IPS DF 6.9 (cell line): ENCODE measurements at regions not wholly inside any gene's neighbourhood (a gene's known extent, or its start where the extent isn't known, plus 50 kb on each side); places are given as distances from the start of the nearest gene placed in this dataset.

Experiments used
- DNase-seq: peaks from one replicate; pipeline ENCODE4 v3.0.0-alpha.2; 2013; ENCODE audit warnings: low read depth, low spot score
- H3K27ac ChIP-seq: one replicate; pipeline ENCODE4 v1.5.1; 2013; ENCODE audit warnings: low read length, control low read depth
- H3K27me3 ChIP-seq: 2 replicates; pipeline ENCODE4 v1.6.1; 2013; ENCODE audit warnings: mild to moderate bottlenecking, low read length; ENCODE audit not compliant: control insufficient read depth, insufficient read depth
- H3K36me3 ChIP-seq: 2 replicates; pipeline ENCODE4 v1.6.1; 2013; ENCODE audit warnings: low read length; ENCODE audit not compliant: control insufficient read depth, insufficient read depth
- H3K4me1 ChIP-seq: 2 replicates; pipeline ENCODE4 v1.6.1; 2013; ENCODE audit warnings: low read length; ENCODE audit not compliant: control insufficient read depth, insufficient read depth
- H3K4me3 ChIP-seq: 2 replicates; pipeline ENCODE4 v1.5.1; 2013; ENCODE audit warnings: mild to moderate bottlenecking, low read length
- H3K9me3 ChIP-seq: 2 replicates; pipeline ENCODE4 v1.6.1; 2013; ENCODE audit warnings: low read length, inconsistent platforms; ENCODE audit not compliant: control insufficient read depth, insufficient read depth
- WGBS: extraction: QIAGEN DNeasy Blood & Tissue Kit; methylation state at CpG from one replicate; pipeline ENCODE4 v1.1.7; 2013; ENCODE audit warnings: mixed read lengths, missing lambda C conversion rate; ENCODE audit not compliant: insufficient read length, insufficient coverage; 5-methylcytosine and 5-hydroxymethylcytosine counted together

GRCh38 chr11:33585586-33586209, 114.9 kb downstream of the C11orf91 start:
- no CpG with 5 or more reads among the region's 6 CpGs for WGBS

GRCh38 chr11:33582636-33583325, 117.8 kb downstream of the C11orf91 start:
- Histone ChIP-seq H3K4me1 (no peaks in the 10 kb centered on the region), H3K4me3 (no peak overlapping the region), H3K27ac (no peak overlapping the region), H3K36me3 (no peaks in the 10 kb centered on the region), H3K9me3 (no peaks in the 10 kb centered on the region; the same call in 1 of the 2 replicates), H3K27me3 (no peaks in the 10 kb centered on the region; the same call in 1 of the 2 replicates)
- WGBS = no CpG with 5 or more reads among the region's 4 CpGs
- no peak for DNase-seq

More at GRCh38 chr11:33585586-33586209, 114.9 kb downstream of the C11orf91 start:
- no peak for DNase-seq
- Histone ChIP-seq H3K27me3 (no peaks in the 10 kb centered on the region), H3K27ac (no peak overlapping the region), H3K4me1 (no peaks in the 10 kb centered on the region), H3K4me3 (no peak overlapping the region), H3K36me3 (no peaks in the 10 kb centered on the region), H3K9me3 (no peaks in the 10 kb centered on the region)

- no peak for DNase-seq
- Histone ChIP-seq H3K36me3 (no peaks in the 10 kb centered on the region), H3K4me3 (no peak overlapping the region), H3K27ac (no peak overlapping the region), H3K9me3 (no peaks in the 10 kb centered on the region; the same call in 1 of the 2 replicates), H3K27me3 (no peaks in the 10 kb centered on the region; the same call in 1 of the 2 replicates), H3K4me1 (peaks cover 1% of the 10 kb centered on the region; the same call in 1 of the 2 replicates)
- no CpG with 5 or more reads among the region's 4 CpGs for WGBS
Observed at GRCh38 chr11:33579101-33579500, 121.5 kb downstream of the C11orf91 start.

DNA sequence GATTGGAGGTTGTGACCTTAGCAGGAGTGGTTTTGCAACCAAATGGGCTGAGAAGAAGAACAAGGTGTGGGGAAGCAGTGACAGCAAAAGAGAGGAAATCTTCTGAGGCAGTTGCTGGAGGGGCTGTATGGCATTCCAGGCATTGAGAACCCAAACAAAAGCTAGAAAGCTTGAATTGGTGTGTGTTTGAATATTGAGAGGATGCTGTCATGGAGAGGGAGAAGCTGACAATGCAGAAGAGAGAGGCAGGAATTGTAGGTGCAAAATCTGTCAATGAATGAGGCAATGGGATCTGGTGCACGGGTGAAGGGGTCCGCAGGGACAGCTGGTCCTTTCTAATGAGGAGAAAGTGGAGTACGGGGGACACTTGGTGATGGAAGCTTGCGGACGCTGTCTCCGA, 123.4 kb downstream of the C11orf91 start:
- Histone ChIP-seq H3K4me1 (peaks cover 1% of the 10 kb centered on the region; the same call in 1 of the 2 replicates), H3K9me3 (no peaks in the 10 kb centered on the region; the same call in 1 of the 2 replicates), H3K4me3 (no peak overlapping the region), H3K27ac (no peak overlapping the region), H3K36me3 (no peaks in the 10 kb centered on the region), H3K27me3 (no peaks in the 10 kb centered on the region; the same call in 1 of the 2 replicates)
- WGBS = no CpG with 5 or more reads among the region's 6 CpGs
- no peak for DNase-seq

- H3K27me3 ChIP-seq = no peaks in the 10 kb centered on the region; the same call in 1 of the 2 replicates
- H3K4me3 ChIP-seq = no peak overlapping the region
- H3K36me3 ChIP-seq = no peaks in the 10 kb centered on the region
- no peak for DNase-seq
- no peaks in the 10 kb centered on the region; the same call in 1 of the 2 replicates for H3K9me3 ChIP-seq
- H3K4me1 ChIP-seq = peaks cover 1% of the 10 kb centered on the region; the same call in 1 of the 2 replicates
- H3K27ac ChIP-seq = no peak overlapping the region
- WGBS = no CpG with 5 or more reads among the region's 5 CpGs
Observed at GRCh38 chr11:33575311-33575710, 125.3 kb downstream of the C11orf91 start.

- Histone ChIP-seq H3K4me3 (no peak overlapping the region), H3K9me3 (no peaks in the 10 kb centered on the region; the same call in 1 of the 2 replicates), H3K27me3 (no peaks in the 10 kb centered on the region), H3K27ac (no peak overlapping the region), H3K36me3 (no peaks in the 10 kb centered on the region), H3K4me1 (peaks cover 1% of the 10 kb centered on the region; the same call in 1 of the 2 replicates)
- no CpG with 5 or more reads among the region's 7 CpGs for WGBS
- DNase-seq = no peak
Observed at GRCh38 chr11:33574331-33574730, 126.3 kb downstream of the C11orf91 start.

- H3K9me3 ChIP-seq = no peaks in the 10 kb centered on the region; the same call in 1 of the 2 replicates
- no peak overlapping the region for H3K27ac ChIP-seq
- WGBS = no CpG with 5 or more reads among the region's 4 CpGs
- H3K4me1 ChIP-seq = peaks cover 3% of the 10 kb centered on the region; the same call in 1 of the 2 replicates
- H3K36me3 ChIP-seq = no peaks in the 10 kb centered on the region
- H3K27me3 ChIP-seq = no peaks in the 10 kb centered on the region
- H3K4me3 ChIP-seq = no peak overlapping the region
- no peak for DNase-seq
Observed at GRCh38 chr11:33569333-33569732, 131.3 kb downstream of the C11orf91 start.

DNA sequence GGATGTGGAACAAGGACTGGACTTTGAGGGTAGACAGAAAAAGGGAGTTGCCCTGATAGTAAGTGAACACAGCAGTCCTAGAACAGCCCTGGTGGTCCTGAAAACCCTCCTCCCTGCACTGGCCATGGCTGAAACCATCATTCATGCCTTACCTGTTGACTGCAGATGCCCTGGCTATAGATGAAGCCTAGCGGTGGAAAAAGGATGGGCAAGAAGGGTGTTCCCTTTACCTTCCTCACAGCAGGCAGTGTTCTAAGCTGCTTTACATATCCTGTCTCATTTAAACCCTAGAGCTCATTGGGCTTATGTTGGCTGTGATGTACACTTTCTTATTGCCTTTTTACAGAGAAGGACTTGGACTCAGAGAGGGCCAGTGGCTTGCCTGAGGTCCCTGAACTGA, 133.6 kb downstream of the C11orf91 start:
- Histone ChIP-seq H3K9me3 (no peaks in the 10 kb centered on the region), H3K36me3 (no peaks in the 10 kb centered on the region), H3K4me3 (no peak overlapping the region), H3K27ac (no peak overlapping the region), H3K4me1 (peaks cover 3% of the 10 kb centered on the region; the same call in 1 of the 2 replicates), H3K27me3 (no peaks in the 10 kb centered on the region)
- no peak for DNase-seq
- WGBS = no CpG with 5 or more reads among the region's 1 CpG

- no peaks in the 10 kb centered on the region for H3K36me3 ChIP-seq
- WGBS = no CpG with 5 or more reads among the region's 7 CpGs
- no peak for DNase-seq
- no peak overlapping the region for H3K4me3 ChIP-seq
- H3K4me1 ChIP-seq = peaks cover 3% of the 10 kb centered on the region; the same call in 1 of the 2 replicates
- H3K9me3 ChIP-seq = no peaks in the 10 kb centered on the region
- H3K27ac ChIP-seq = no peak overlapping the region
- no peaks in the 10 kb centered on the region for H3K27me3 ChIP-seq
Observed at GRCh38 chr11:33564856-33565453, 135.7 kb downstream of the C11orf91 start.

DNA sequence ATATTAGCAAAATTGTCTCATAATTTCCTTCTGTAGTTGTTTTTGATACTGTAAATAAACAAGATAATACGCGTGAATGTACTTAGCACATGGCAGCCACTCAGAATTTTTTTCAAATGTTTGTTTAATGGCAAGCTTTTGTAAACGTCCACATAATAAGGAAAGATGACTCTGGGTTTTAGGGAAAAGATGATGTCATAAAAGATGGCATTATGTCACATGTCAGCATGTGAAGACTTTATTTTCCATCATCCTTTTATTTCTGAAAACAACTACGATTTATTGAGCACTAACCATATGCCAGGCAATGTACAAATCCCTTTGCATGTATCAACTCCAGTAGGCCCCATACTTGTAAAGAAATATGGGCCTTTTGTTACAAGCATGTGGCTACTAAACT, 139.9 kb downstream of the C11orf91 start:
- H3K27me3 ChIP-seq = no peaks in the 10 kb centered on the region
- no CpG with 5 or more reads among the region's 4 CpGs for WGBS
- no peak for DNase-seq

More for the DNA sequence above, 139.9 kb downstream of the C11orf91 start:
- no peak overlapping the region for H3K27ac ChIP-seq
- H3K9me3 ChIP-seq = no peaks in the 10 kb centered on the region
- H3K36me3 ChIP-seq = no peaks in the 10 kb centered on the region
- H3K4me1 ChIP-seq = peaks cover 3% of the 10 kb centered on the region; the same call in 1 of the 2 replicates
- no peak overlapping the region for H3K4me3 ChIP-seq
